Activated T-helper 2 cell treated with anti-CD3 and anti-CD28 coated beads, Interferon-gamma antibody, Interleukin-2, Interleukin-4, amounts not matched to agents 10 μg/mL and 5 μg/mL and 100 μg/mL, durations not matched to agents 14 hours and 24 hours and 36 hours (primary cell): ENCODE measurements at regions not wholly inside any gene's neighbourhood (a gene's known extent, or its start where the extent isn't known, plus 50 kb on each side); places are given as distances from the start of the nearest gene placed in this dataset.

ENCODE experiments used
- DNase-seq: peaks from one replicate; pipeline ENCODE4 v3.0.0; 2021; ENCODE audit warnings: low spot score
- H3K27ac Mint-ChIP-seq: one replicate; pipeline ENCODE4 v1.8.0; 2021; ENCODE audit warnings: mixed read lengths
- H3K27me3 Mint-ChIP-seq: one replicate; pipeline ENCODE4 v1.8.0; 2021; ENCODE audit warnings: low read depth, mixed read lengths
- H3K36me3 Mint-ChIP-seq: one replicate; pipeline ENCODE4 v1.8.0; 2021; ENCODE audit warnings: low read depth, mixed read lengths
- H3K4me1 Mint-ChIP-seq: one replicate; pipeline ENCODE4 v1.8.0; 2021; ENCODE audit warnings: low read depth, mixed read lengths
- H3K4me3 Mint-ChIP-seq: one replicate; pipeline ENCODE4 v1.8.0; 2021; ENCODE audit warnings: low read depth, mild to moderate bottlenecking, moderate library complexity, mixed read lengths
- H3K9me3 Mint-ChIP-seq: one replicate; pipeline ENCODE4 v1.8.0; 2021; ENCODE audit warnings: mixed read lengths
- intact Hi-C: fragments of 100-400 bp; cut with micrococcal nuclease; formaldehyde crosslinking; loops from one replicate; pipeline ENCODE4 v1.15.1; 2023

DNA sequence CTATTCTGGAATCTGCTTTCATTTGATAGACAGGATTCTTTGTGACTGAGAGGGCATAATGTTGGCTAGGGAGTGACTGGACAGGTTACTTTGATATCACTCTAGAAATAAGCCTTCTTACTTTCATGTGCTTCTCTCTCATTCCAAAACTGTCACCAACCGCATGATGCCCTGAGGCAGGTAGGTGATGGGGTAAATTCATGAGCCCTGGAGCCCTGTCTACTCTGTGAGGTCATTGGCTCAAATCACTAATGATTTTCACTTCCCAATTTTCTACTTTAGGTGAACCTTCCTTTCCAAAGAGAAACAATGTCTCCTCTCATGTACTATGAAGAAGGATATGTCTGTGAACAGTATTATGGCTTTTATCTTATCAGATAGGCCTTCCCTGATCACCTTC is 596.7 kb downstream of the TUSC7 start:
- Mint-ChIP-seq H3K36me3 (no peaks in the 10 kb centered on the region), H3K27ac (no peak overlapping the region), H3K4me1 (no peaks in the 10 kb centered on the region), H3K4me3 (no peak overlapping the region), H3K27me3 (no peaks in the 10 kb centered on the region), H3K9me3 (peaks cover 4% of the 10 kb centered on the region)
- intact Hi-C loops: no loop called here
- DNase-seq: no peak

DNA sequence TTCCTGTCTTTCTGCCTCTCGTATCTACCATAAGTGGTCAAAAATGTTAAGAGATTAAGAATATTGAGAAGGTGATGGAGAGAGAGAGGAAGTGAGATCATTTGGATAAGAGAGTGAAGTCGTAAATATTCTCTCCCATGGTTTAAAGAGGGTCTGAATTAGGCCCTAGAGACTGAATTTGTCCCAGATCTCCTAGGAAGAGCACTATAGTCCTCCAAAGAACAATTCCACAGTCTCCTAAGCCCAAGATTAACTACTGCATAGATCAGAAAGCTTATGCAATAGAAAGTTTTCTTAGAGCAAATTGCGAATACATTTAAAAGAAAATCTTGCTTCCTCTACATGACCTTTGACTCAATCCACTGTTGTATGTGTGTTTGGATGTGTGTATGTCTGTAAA is 598.8 kb downstream of the TUSC7 start:
- intact Hi-C loops: no loop called here
- H3K4me3 Mint-ChIP-seq: no peak overlapping the region

DNA sequence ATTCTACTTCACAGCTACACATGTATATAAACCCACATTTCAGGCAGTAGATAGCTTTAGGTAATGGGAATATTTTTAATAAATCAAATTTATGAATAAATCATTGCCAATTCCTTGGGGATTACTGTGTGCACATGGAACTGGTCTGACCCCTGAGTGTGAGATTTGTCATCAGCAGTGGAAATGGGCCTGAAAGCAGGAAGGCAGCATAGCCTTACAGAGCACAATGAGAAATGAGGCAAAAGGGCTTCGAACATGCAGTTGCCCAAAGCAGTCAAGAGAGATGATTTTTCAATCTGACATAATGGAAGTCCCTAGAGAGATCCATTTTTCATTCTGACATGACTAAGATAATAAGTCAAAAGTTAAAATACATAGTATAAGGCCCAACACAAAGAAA is 599.2 kb downstream of the TUSC7 start:
- no peak overlapping the region for H3K27ac Mint-ChIP-seq
- no peaks in the 10 kb centered on the region for H3K27me3 Mint-ChIP-seq
- intact Hi-C loops: no loop called here
- no peaks in the 10 kb centered on the region for H3K36me3 Mint-ChIP-seq
- peaks cover 7% of the 10 kb centered on the region for H3K9me3 Mint-ChIP-seq
- no peaks in the 10 kb centered on the region for H3K4me1 Mint-ChIP-seq
- no peak for DNase-seq
- H3K4me3 Mint-ChIP-seq: no peak overlapping the region

More for the DNA sequence above, 598.8 kb downstream of the TUSC7 start:
- H3K27ac Mint-ChIP-seq: no peak overlapping the region
- DNase-seq: no peak
- H3K27me3 Mint-ChIP-seq: no peaks in the 10 kb centered on the region
- no peaks in the 10 kb centered on the region for H3K36me3 Mint-ChIP-seq
- no peaks in the 10 kb centered on the region for H3K4me1 Mint-ChIP-seq
- peaks cover 7% of the 10 kb centered on the region for H3K9me3 Mint-ChIP-seq

DNA sequence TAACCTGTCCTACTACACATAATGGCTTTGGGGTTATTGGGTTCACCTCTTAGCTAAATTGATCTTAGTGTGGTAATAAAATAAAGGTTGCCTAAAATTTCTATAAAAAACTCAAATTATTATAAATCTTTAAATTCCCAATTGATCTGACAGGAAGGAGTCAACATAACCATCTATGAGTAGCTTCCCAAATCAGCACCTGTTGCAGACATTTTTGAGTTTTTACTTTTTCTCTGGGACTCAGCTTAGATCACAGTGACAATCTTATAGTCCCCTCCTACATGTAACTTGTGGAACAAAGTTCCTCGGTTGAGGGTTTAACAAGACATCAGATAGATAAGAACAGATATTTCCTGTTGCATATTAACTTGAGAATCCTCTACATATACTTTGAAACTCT is 601.0 kb downstream of the TUSC7 start:
- DNase-seq: no peak
- Mint-ChIP-seq H3K36me3 (no peaks in the 10 kb centered on the region), H3K4me1 (no peaks in the 10 kb centered on the region), H3K27ac (no peak overlapping the region), H3K9me3 (peaks cover 7% of the 10 kb centered on the region), H3K4me3 (no peak overlapping the region), H3K27me3 (no peaks in the 10 kb centered on the region)
- intact Hi-C loops: no loop called here

GRCh38 chr3:117314441-117315150 is 605.0 kb downstream of the TUSC7 start:
- no peak overlapping the region for H3K27ac Mint-ChIP-seq

GRCh38 chr3:117322866-117323265 is 613.3 kb downstream of the TUSC7 start:
- no peak overlapping the region for H3K27ac Mint-ChIP-seq
- H3K4me1 Mint-ChIP-seq: no peaks in the 10 kb centered on the region
- H3K4me3 Mint-ChIP-seq: no peak overlapping the region
- intact Hi-C loops: no loop called here
- DNase-seq: no peak
- H3K9me3 Mint-ChIP-seq: peaks cover 9% of the 10 kb centered on the region
- H3K36me3 Mint-ChIP-seq: no peaks in the 10 kb centered on the region
- no peaks in the 10 kb centered on the region for H3K27me3 Mint-ChIP-seq

More at GRCh38 chr3:117314441-117315150, 605.0 kb downstream of the TUSC7 start:
- DNase-seq: no peak
- Mint-ChIP-seq H3K4me3 (no peak overlapping the region), H3K9me3 (peaks cover 9% of the 10 kb centered on the region), H3K27me3 (no peaks in the 10 kb centered on the region), H3K4me1 (no peaks in the 10 kb centered on the region), H3K36me3 (no peaks in the 10 kb centered on the region)
- intact Hi-C loops: no loop called here

DNA sequence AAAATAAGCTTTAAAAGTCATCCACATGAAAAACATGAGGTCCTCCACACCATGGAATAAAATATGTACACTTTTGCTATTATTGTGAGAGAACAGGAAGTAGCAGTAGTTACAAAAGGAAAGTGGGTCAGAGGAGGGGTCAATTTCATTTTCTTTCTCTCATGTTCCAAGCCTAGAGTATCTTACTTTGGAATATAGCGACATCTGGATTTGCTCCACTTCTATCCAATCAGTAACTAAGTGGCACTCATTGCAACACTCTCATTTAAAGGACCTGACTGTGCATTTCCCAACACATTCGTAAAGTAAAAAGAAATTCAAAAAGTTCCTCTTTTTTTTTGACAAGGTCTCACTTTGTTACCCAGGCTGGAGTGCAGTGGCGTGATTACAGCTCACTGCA is 637.3 kb downstream of the TUSC7 start:
- H3K9me3 Mint-ChIP-seq: peaks cover 6% of the 10 kb centered on the region
- DNase-seq: no peak
- H3K36me3 Mint-ChIP-seq: no peaks in the 10 kb centered on the region
- H3K4me3 Mint-ChIP-seq: no peak overlapping the region
- intact Hi-C loops: no loop called here
- H3K27me3 Mint-ChIP-seq: no peaks in the 10 kb centered on the region
- no peaks in the 10 kb centered on the region for H3K4me1 Mint-ChIP-seq
- no peak overlapping the region for H3K27ac Mint-ChIP-seq

- Mint-ChIP-seq H3K27ac (no peak overlapping the region), H3K27me3 (no peaks in the 10 kb centered on the region), H3K4me1 (no peaks in the 10 kb centered on the region), H3K9me3 (peaks cover 6% of the 10 kb centered on the region), H3K4me3 (no peak overlapping the region), H3K36me3 (no peaks in the 10 kb centered on the region)
- DNase-seq: no peak
- intact Hi-C loops: no loop called here
These were observed 639.3 kb downstream of the TUSC7 start for GRCh38 chr3:117348884-117349283.

- Mint-ChIP-seq H3K4me1 (no peaks in the 10 kb centered on the region), H3K27me3 (no peaks in the 10 kb centered on the region), H3K36me3 (no peaks in the 10 kb centered on the region), H3K4me3 (no peak overlapping the region), H3K9me3 (peaks cover 6% of the 10 kb centered on the region), H3K27ac (no peak overlapping the region)
- intact Hi-C loops: no loop called here
- no peak for DNase-seq
These were observed 640.0 kb downstream of the TUSC7 start for GRCh38 chr3:117349566-117349965.

DNA sequence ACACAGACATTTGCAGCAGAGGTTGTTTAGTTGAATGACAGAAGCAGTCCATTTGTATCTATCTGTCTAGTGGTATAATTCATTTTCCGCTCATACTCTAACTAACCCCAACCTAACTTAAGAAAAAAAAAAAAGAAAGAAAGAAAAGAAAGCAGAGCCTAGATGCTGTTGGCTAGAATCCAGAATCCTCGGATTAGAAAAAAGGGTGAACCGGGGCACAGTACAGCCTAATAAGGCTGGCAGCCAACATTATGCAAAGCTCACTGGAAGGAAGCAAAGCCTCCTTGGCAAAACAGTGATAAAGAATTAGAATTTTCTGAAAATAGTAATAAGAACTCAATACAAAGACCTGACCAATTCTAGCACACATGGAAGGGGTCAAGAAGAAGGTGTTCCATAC is 640.8 kb downstream of the TUSC7 start:
- Mint-ChIP-seq H3K27me3 (no peaks in the 10 kb centered on the region), H3K4me3 (no peak overlapping the region), H3K36me3 (no peaks in the 10 kb centered on the region), H3K27ac (no peak overlapping the region), H3K4me1 (no peaks in the 10 kb centered on the region), H3K9me3 (peaks cover 6% of the 10 kb centered on the region)
- DNase-seq: no peak
- intact Hi-C loops: no loop called here

DNA sequence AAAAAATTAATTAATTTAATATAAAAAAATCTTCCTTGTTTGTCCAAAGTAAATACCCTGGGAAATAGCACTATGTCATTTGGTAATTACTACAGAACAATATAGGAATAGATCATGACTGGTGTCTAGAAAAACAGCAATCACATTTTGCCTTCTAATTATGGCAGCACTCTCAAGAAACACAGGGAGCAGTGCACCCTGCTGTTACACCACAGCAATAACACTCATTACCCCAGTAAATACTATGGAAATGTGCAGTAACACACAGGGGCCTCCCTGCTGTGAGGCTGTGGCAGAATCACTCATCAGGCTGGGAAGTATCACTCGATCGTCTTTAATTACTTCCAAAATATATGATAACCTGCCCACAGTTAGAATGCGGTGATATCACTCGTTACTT is 646.0 kb downstream of the TUSC7 start:
- Mint-ChIP-seq H3K36me3 (no peaks in the 10 kb centered on the region), H3K4me1 (no peaks in the 10 kb centered on the region), H3K4me3 (no peak overlapping the region), H3K27me3 (no peaks in the 10 kb centered on the region), H3K9me3 (peaks cover 6% of the 10 kb centered on the region), H3K27ac (no peak overlapping the region)
- intact Hi-C loops: no loop called here
- no peak for DNase-seq

DNA sequence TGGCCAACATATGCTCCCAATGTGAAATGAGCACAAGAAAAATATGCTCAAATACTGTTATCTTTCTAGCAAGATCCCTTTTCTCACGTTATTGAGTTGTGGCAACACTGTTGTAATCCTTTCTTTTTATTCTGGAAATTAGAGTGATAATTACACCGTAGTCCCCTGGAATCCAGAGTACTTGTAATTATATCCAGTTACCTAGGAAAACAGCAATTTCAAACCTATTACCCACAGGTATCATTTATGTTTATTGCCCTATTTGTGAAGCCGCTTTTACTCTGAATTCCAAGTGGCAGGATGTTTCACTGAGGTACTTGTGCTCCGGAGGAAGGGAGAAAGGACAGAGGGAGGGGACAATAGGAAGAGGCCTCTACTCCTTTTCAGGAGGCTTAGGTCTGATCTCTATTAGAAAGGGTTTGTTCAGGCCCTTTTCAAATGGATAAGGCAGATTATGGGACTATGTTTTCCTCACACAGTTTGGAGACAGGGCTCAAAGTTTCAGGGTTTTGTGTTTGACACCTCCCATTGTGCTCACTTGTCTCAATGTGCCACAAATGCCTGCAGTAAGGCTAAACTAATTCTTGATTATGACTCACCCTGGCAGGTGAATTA is 646.6 kb downstream of the TUSC7 start:
- Mint-ChIP-seq H3K27me3 (no peaks in the 10 kb centered on the region), H3K36me3 (no peaks in the 10 kb centered on the region), H3K27ac (no peak overlapping the region), H3K4me1 (no peaks in the 10 kb centered on the region), H3K9me3 (peaks cover 12% of the 10 kb centered on the region), H3K4me3 (no peak overlapping the region)
- intact Hi-C loops: no loop called here
- DNase-seq: no peak

DNA sequence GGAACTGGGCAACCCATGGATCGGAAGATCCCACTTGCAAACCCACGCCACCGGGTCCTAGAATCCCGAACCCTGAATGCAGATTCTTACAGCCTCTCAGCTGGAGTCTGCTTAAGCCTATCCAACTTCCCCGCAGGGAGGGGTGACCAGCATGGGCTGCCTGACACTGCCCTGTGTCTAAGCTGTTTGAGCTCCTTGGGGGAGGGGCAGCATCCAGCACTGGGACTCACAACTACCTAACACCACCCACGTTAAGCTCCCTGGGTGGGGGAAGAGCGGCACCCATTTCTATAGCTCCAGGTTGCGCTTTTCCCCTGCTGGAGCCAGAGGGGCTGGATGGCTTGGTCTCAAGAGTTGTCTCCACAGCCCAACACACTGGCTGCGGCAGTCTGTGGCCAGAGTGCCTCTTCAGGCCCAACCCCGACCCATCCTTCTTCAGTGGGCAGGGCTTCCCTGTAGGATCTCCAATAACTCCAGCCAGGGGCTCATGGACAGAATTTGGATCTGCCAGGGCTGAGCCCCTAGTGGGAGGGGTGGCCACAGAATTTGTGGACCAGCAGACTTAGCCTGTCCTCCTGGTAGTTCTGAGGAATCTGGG is 649.2 kb downstream of the TUSC7 start:
- H3K4me1 Mint-ChIP-seq: no peaks in the 10 kb centered on the region
- intact Hi-C loops: no loop called here
- no peak overlapping the region for H3K4me3 Mint-ChIP-seq
- no peak overlapping the region for H3K27ac Mint-ChIP-seq
- no peaks in the 10 kb centered on the region for H3K36me3 Mint-ChIP-seq
- DNase-seq: no peak
- peaks cover 20% of the 10 kb centered on the region for H3K9me3 Mint-ChIP-seq
- H3K27me3 Mint-ChIP-seq: no peaks in the 10 kb centered on the region
